Activated naive CD4-positive, alpha-beta T cell treated with anti-CD3 and anti-CD28 coated beads, Interleukin-2, amount 50 U/mL, for 24 hours (primary cell): ENCODE measurements at regions not wholly inside any gene's neighbourhood (a gene's known extent, or its start where the extent isn't known, plus 50 kb on each side); places are given as distances from the start of the nearest gene placed in this dataset.
"Not testable (repeated sequence)": the region's sequence is repeated elsewhere in the genome, so short reads cannot be mapped to it uniquely, and the experiment has no call there.

Source experiments
- H3K27ac Mint-ChIP-seq: one replicate; pipeline ENCODE4 v1.8.0; 2021; ENCODE audit warnings: mild to moderate bottlenecking, mixed read lengths
- H3K27me3 Mint-ChIP-seq: one replicate; pipeline ENCODE4 v1.8.0; 2021; ENCODE audit warnings: mixed read lengths
- H3K36me3 Mint-ChIP-seq: one replicate; pipeline ENCODE4 v1.8.0; 2021; ENCODE audit warnings: mixed read lengths
- H3K4me1 Mint-ChIP-seq: one replicate; pipeline ENCODE4 v1.8.0; 2021; ENCODE audit warnings: mixed read lengths
- H3K4me3 Mint-ChIP-seq: one replicate; pipeline ENCODE4 v1.8.0; 2021; ENCODE audit warnings: mild to moderate bottlenecking, mixed read lengths
- H3K9me3 Mint-ChIP-seq: one replicate; pipeline ENCODE4 v1.8.0; 2021; ENCODE audit warnings: mixed read lengths

DNA sequence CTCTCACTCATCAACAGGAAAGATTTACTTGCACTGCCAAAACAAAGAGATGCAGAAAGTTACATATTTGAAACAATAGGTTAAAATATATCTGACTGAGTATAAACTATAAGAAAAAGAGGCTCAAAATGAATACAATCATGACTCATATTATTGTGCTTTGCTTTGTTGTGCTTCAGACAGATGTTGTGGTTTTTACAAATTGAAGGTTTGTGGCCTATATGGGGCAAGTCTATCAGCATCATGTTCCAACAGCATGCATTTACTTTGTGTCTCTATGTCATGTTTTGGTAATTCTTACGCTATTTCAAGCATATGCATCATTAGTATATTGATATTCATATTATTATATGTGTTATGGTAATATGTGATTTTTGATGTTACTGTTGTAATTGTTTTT is 330.0 kb downstream of the PRR16 start:
- no peaks in the 10 kb centered on the region for H3K9me3 Mint-ChIP-seq
- no peaks in the 10 kb centered on the region for H3K27me3 Mint-ChIP-seq
- H3K4me1 Mint-ChIP-seq, result no peaks in the 10 kb centered on the region
- no peak overlapping the region for H3K27ac Mint-ChIP-seq
- H3K4me3 Mint-ChIP-seq, result no peak overlapping the region
- no peaks in the 10 kb centered on the region for H3K36me3 Mint-ChIP-seq

DNA sequence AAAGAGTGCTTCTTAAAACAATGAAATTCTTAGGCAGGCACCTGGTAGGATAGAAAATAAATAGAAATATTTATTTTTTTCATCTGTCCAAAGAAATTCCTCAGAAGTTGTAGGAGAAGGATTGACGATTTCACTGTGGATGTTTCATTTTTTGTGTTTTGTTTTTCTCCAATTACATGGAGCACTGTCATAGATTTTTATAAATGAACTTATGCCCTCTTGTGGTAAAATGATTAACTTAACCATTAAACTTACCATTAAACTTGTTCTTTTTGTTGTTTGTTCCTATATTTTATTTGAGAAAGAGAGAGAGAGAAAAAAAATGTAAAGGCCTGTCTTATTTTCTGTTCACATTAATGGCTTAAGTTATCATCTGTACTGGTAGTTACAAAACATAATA is 339.2 kb downstream of the PRR16 start:
- Mint-ChIP-seq H3K4me1 (no peaks in the 10 kb centered on the region), H3K4me3 (no peak overlapping the region), H3K36me3 (no peaks in the 10 kb centered on the region), H3K9me3 (peaks cover 10% of the 10 kb centered on the region), H3K27ac (no peak overlapping the region), H3K27me3 (no peaks in the 10 kb centered on the region)

- no peaks in the 10 kb centered on the region for H3K36me3 Mint-ChIP-seq
- H3K27me3 Mint-ChIP-seq, result no peaks in the 10 kb centered on the region
- no peaks in the 10 kb centered on the region for H3K4me1 Mint-ChIP-seq
- peaks cover 10% of the 10 kb centered on the region for H3K9me3 Mint-ChIP-seq
- no peak overlapping the region for H3K4me3 Mint-ChIP-seq
- no peak overlapping the region for H3K27ac Mint-ChIP-seq
Measured at GRCh38 chr5:120805131-120805530, 341.0 kb downstream of the PRR16 start.

GRCh38 chr5:120806202-120806601 is 342.1 kb downstream of the PRR16 start:
- H3K27me3 Mint-ChIP-seq, result no peaks in the 10 kb centered on the region
- peaks cover 4% of the 10 kb centered on the region for H3K9me3 Mint-ChIP-seq
- no peaks in the 10 kb centered on the region for H3K36me3 Mint-ChIP-seq
- H3K4me3 Mint-ChIP-seq, result no peak overlapping the region
- H3K4me1 Mint-ChIP-seq, result no peaks in the 10 kb centered on the region
- no peak overlapping the region for H3K27ac Mint-ChIP-seq

DNA sequence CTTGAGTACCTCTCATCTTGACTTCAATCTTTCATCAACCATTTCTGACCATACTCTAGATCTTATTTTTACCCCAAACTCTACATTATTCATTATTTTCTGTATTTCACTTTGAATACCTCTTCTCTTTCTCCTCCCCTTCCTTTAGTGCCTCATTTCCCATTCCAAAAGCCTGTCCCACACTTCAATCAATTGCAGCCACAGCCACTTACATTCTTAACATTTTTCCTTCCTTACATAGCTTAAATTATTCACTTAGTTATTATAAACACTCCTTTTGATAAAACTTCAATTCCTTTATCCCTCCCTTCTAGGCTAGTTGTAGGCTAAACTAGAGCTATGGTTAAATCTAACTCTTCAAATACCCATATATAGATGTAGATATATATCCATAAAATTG is 344.0 kb downstream of the PRR16 start:
- Mint-ChIP-seq H3K36me3 (no peaks in the 10 kb centered on the region), H3K4me3 (no peak overlapping the region), H3K27ac (no peak overlapping the region), H3K9me3 (no peaks in the 10 kb centered on the region), H3K4me1 (no peaks in the 10 kb centered on the region), H3K27me3 (no peaks in the 10 kb centered on the region)

- no peaks in the 10 kb centered on the region for H3K4me1 Mint-ChIP-seq
- H3K36me3 Mint-ChIP-seq, result no peaks in the 10 kb centered on the region
- H3K9me3 Mint-ChIP-seq, result no peaks in the 10 kb centered on the region
- H3K27me3 Mint-ChIP-seq, result no peaks in the 10 kb centered on the region
- H3K27ac Mint-ChIP-seq, result no peak overlapping the region
- no peak overlapping the region for H3K4me3 Mint-ChIP-seq
Measured at GRCh38 chr5:120808606-120809005, 344.5 kb downstream of the PRR16 start.

GRCh38 chr5:120813551-120813950 is 349.5 kb downstream of the PRR16 start:
- Mint-ChIP-seq H3K4me3 (no peak overlapping the region), H3K36me3 (no peaks in the 10 kb centered on the region), H3K27ac (no peak overlapping the region), H3K27me3 (no peaks in the 10 kb centered on the region), H3K4me1 (no peaks in the 10 kb centered on the region), H3K9me3 (peaks cover 19% of the 10 kb centered on the region)

- Mint-ChIP-seq H3K36me3 (no peaks in the 10 kb centered on the region), H3K27me3 (no peaks in the 10 kb centered on the region), H3K4me1 (no peaks in the 10 kb centered on the region), H3K27ac (no peak overlapping the region), H3K9me3 (peaks cover 19% of the 10 kb centered on the region), H3K4me3 (no peak overlapping the region)
Measured at GRCh38 chr5:120817044-120817985, 353.2 kb downstream of the PRR16 start.

DNA sequence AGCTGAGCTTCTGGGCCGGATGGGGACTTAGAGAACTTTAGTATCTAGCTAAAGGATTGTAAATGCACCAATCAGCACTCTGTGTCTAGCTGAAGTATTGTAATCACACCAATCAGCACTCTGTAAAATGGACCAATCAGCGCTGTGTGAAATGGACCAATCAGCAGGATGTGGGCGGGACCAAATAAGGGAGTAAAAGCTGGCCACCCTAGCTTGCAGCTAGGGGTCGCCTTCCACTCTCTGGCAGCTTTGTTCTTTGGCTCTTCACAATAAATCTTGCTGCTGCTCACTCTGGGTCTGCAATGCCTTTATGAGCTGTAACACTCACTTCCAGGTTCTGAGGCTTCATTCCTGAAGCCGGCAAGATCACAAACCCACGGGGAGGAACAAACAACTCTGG is 354.0 kb downstream of the PRR16 start:
- Mint-ChIP-seq H3K27me3 (no peaks in the 10 kb centered on the region), H3K27ac (no peak overlapping the region), H3K4me3 (no peak overlapping the region), H3K9me3 (peaks cover 19% of the 10 kb centered on the region), H3K36me3 (no peaks in the 10 kb centered on the region), H3K4me1 (no peaks in the 10 kb centered on the region)

- Mint-ChIP-seq H3K4me1 (no peaks in the 10 kb centered on the region), H3K27ac (no peak overlapping the region), H3K4me3 (no peak overlapping the region), H3K36me3 (no peaks in the 10 kb centered on the region), H3K27me3 (no peaks in the 10 kb centered on the region), H3K9me3 (no peaks in the 10 kb centered on the region)
Measured at GRCh38 chr5:120823328-120823727, 359.2 kb downstream of the PRR16 start.

DNA sequence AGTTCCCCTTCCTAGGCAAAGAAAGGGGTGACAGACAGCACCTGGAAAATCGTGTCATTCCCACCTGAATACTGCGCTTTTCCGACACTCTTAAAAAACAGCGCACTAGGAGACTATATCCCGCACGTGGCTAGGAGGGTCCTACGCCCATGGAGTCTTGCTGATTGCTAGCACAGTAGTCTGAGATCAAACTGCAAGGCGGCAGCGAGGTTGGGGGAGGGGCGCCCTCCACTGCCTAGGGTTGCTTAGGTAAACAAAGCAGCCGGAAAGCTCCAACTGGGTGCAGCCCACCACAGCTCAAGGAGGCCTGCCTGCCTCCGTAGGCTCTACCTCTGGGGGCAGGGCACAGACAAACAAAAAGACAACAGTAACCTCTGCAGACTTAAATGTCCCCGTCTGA is 367.5 kb downstream of the PRR16 start:
- H3K4me1 Mint-ChIP-seq, H3K27me3 Mint-ChIP-seq, H3K27ac Mint-ChIP-seq: not testable (repeated sequence)

GRCh38 chr5:120841830-120842229 is 377.7 kb downstream of the PRR16 start:
- Mint-ChIP-seq H3K4me3 (no peak overlapping the region), H3K9me3 (no peaks in the 10 kb centered on the region), H3K27me3 (no peaks in the 10 kb centered on the region), H3K4me1 (no peaks in the 10 kb centered on the region), H3K36me3 (no peaks in the 10 kb centered on the region), H3K27ac (no peak overlapping the region)

More for the DNA sequence above, 367.5 kb downstream of the PRR16 start:
- not testable (repeated sequence) for H3K36me3 Mint-ChIP-seq, H3K9me3 Mint-ChIP-seq, H3K4me3 Mint-ChIP-seq

DNA sequence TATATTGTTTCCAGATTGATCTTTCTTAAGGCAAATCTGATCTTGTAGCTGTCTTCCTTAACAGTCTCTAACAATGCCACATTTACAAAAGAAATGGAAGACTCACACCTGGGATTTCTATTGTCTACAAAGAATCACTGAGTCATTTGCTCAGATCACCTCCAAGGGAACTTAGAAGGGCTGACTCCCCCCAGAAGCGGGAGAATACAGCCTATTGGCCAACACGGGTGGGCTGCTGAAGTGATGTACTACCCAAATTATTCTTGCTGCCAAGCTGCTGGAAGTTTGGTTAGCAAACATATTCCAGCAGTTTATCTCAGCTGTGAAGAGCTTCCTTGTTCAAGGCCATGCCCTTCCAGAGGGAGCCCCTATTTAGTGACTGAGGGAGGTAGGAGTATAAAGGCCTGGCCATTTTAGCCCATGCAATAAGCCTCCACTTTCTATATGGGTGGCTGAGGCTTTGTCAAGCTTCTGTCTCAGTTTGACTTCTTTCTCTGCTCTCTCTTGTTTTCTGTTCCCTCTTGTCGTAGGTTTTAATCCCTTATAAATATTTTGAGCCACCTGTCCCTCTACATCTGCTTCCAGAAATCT is 379.4 kb downstream of the PRR16 start:
- Mint-ChIP-seq H3K27me3 (no peaks in the 10 kb centered on the region), H3K27ac (no peak overlapping the region), H3K9me3 (no peaks in the 10 kb centered on the region), H3K4me1 (no peaks in the 10 kb centered on the region), H3K4me3 (no peak overlapping the region), H3K36me3 (no peaks in the 10 kb centered on the region)

DNA sequence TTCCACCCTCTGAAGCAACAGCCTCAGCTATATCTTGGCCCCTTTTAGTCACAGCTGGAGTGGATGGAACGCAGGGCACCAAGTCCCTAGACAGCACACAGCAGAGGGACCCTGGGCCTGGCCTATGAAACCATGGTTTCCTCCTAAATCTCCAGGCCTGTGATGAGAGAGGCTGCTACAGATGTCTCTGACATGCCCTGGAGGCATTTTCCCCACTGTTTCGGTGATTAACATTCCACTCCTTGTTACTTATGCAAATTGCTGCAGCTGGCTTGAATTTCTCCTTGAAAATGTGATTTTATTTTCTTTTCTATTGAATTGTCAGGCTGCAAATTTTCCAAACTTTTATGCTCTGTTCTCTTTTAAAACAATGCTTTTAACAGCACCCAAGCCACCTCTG is 384.8 kb downstream of the PRR16 start:
- no peaks in the 10 kb centered on the region for H3K36me3 Mint-ChIP-seq
- H3K4me3 Mint-ChIP-seq, result no peak overlapping the region
- H3K27me3 Mint-ChIP-seq, result no peaks in the 10 kb centered on the region
- no peaks in the 10 kb centered on the region for H3K4me1 Mint-ChIP-seq
- no peaks in the 10 kb centered on the region for H3K9me3 Mint-ChIP-seq
- H3K27ac Mint-ChIP-seq, result no peak overlapping the region

- Mint-ChIP-seq H3K4me3 (no peak overlapping the region), H3K27ac (no peak overlapping the region), H3K27me3 (no peaks in the 10 kb centered on the region), H3K36me3 (no peaks in the 10 kb centered on the region), H3K9me3 (no peaks in the 10 kb centered on the region), H3K4me1 (no peaks in the 10 kb centered on the region)
Measured at GRCh38 chr5:120852222-120852860, 388.2 kb downstream of the PRR16 start.

- Mint-ChIP-seq H3K27me3 (no peaks in the 10 kb centered on the region), H3K4me3 (no peak overlapping the region), H3K27ac (no peak overlapping the region), H3K36me3 (no peaks in the 10 kb centered on the region), H3K9me3 (no peaks in the 10 kb centered on the region), H3K4me1 (no peaks in the 10 kb centered on the region)
Measured at GRCh38 chr5:120866997-120867396, 402.9 kb downstream of the PRR16 start.
